H1 (cell line): ENCODE measurements at regions not wholly inside any gene's neighbourhood (a gene's known extent, or its start where the extent isn't known, plus 50 kb on each side); places are given as distances from the start of the nearest gene placed in this dataset.
A peak's percentile ranks its signal among the peaks of the same experiment; 100 is the strongest.

Experiments
- CTCF ChIA-PET: fragments of 300-600 bp; sonication (Branson Sonifier 250); formaldehyde crosslinking; loops from one replicate; lab custom pipeline; 2021; ENCODE audit not compliant: partially characterized antibody; lab: Charles Lee
- POLR2A ChIA-PET: fragments of 300-600 bp; sonication (Branson Sonifier 250); formaldehyde crosslinking; loops from one replicate; lab custom pipeline; 2021; ENCODE audit warnings: inconsistent platforms; ENCODE audit not compliant: partially characterized antibody; lab: Charles Lee
- DNase-seq, 2 experiments: peaks; one replicate each; pipeline versions ENCODE4 v3.0.0 to v3.0.0-alpha.2; 2010 to 2022; ENCODE audit warnings: low spot score in 2 of 2, low read depth in 1 of 2, mixed read lengths in 1 of 2
- FAIRE-seq: peaks from 2 replicates; lab custom pipeline; 2011; peaks lifted over from hg19 to GRCh38; lab: Jason Lieb, UNC
- H2AFZ ChIP-seq: 2 replicates; pipeline ENCODE4 v1.8.1; 2012; ENCODE audit warnings: low read length, inconsistent platforms
- H2AK5ac ChIP-seq: 2 replicates; pipeline ENCODE4 v1.6.1; 2013; ENCODE audit warnings: low read depth, low read length
- H2BK120ac ChIP-seq: replicated peaks from 2 replicates; pipeline ENCODE3; 2013; ENCODE audit warnings: low read depth, low read length, inconsistent platforms
- H2BK12ac ChIP-seq: 2 replicates; pipeline ENCODE4 v1.6.1; 2013; ENCODE audit warnings: low read depth, low read length
- H2BK15ac ChIP-seq: 2 replicates; pipeline ENCODE4 v1.6.1; 2013; ENCODE audit warnings: low read length
- H2BK20ac ChIP-seq: 2 replicates; pipeline ENCODE4 v1.6.1; 2013; ENCODE audit warnings: low read length
- H2BK5ac ChIP-seq: 2 replicates; pipeline ENCODE4 v1.6.1; 2013; ENCODE audit warnings: low read depth, low read length
- H3K14ac ChIP-seq: 2 replicates; pipeline ENCODE4 v1.6.1; 2013; ENCODE audit warnings: inconsistent platforms; ENCODE audit not compliant: insufficient read length
- H3K18ac ChIP-seq: 2 replicates; pipeline ENCODE4 v1.6.1; 2013; ENCODE audit warnings: low read length; ENCODE audit errors: extremely low read depth
- H3K23ac ChIP-seq: 2 replicates; pipeline ENCODE4 v1.6.1; 2013; ENCODE audit warnings: inconsistent platforms; ENCODE audit not compliant: insufficient read length
- H3K23me2 ChIP-seq: 2 replicates; pipeline ENCODE4 v1.6.1; 2013; ENCODE audit warnings: low read depth, low read length
- H3K27ac ChIP-seq: 2 replicates; pipeline ENCODE4 v1.6.1; 2011; ENCODE audit warnings: low read depth, low read length, inconsistent platforms
- H3K27me3 ChIP-seq, 4 experiments: replicated peaks in 1 of 4; 1 replicate in 1 of 4; 2 replicates in 3 of 4; pipeline versions ENCODE4 v1.6.1 to v1.8.1; 2011 to 2013; ENCODE audit warnings: low read length in 3 of 4, mild to moderate bottlenecking in 3 of 4, inconsistent platforms in 2 of 4, mixed read lengths in 2 of 4, moderate library complexity in 1 of 4; ENCODE audit not compliant: control insufficient read depth in 3 of 4, insufficient read depth in 3 of 4; ENCODE audit errors: extremely low read depth in 1 of 4
- H3K36me3 ChIP-seq, 4 experiments: 2 replicates each; pipeline versions ENCODE4 v1.6.1 to v1.8.1; 2011 to 2013; ENCODE audit warnings: mild to moderate bottlenecking in 4 of 4, low read length in 3 of 4, moderate library complexity in 2 of 4, control low read depth in 1 of 4, inconsistent platforms in 1 of 4; ENCODE audit not compliant: insufficient read depth in 4 of 4, control insufficient read depth in 2 of 4
- H3K4ac ChIP-seq: replicated peaks from 2 replicates; pipeline ENCODE3; 2013; ENCODE audit warnings: low read length, low read depth, mixed read lengths, inconsistent platforms; ENCODE audit not compliant: insufficient read length
- H3K4me1 ChIP-seq, 4 experiments: replicated peaks in 1 of 4; 1 replicate in 1 of 4; 2 replicates in 3 of 4; pipeline versions ENCODE4 v1.6.1 to v1.8.1; 2011 to 2013; ENCODE audit warnings: low read length in 3 of 4, inconsistent platforms in 2 of 4, mixed read lengths in 1 of 4; ENCODE audit not compliant: insufficient read depth in 4 of 4, control insufficient read depth in 3 of 4
- H3K4me2 ChIP-seq, 2 experiments: 2 replicates each; pipeline versions ENCODE4 v1.6.1 to v1.8.1; 2011 to 2013; ENCODE audit warnings: low read depth in 2 of 2, low read length in 2 of 2, control low read depth in 1 of 2, inconsistent platforms in 1 of 2, mild to moderate bottlenecking in 1 of 2; ENCODE audit not compliant: insufficient read depth in 1 of 2
- H3K4me3 ChIP-seq, 4 experiments: fragments of 200-600, 300-600 bp in 1 of 4; sonication (generic), shearing (Covaris generic), sonication (Bioruptor Twin) in 1 of 4; 2 replicates each; pipeline versions ENCODE4 v1.5.1 to v1.8.1; 2011 to 2016; ENCODE audit warnings: low read length in 4 of 4, low read depth in 3 of 4, control low read depth in 2 of 4, inconsistent platforms in 2 of 4, mild to moderate bottlenecking in 2 of 4, mixed read lengths in 1 of 4, moderate library complexity in 1 of 4; ENCODE audit not compliant: insufficient read depth in 2 of 4; ENCODE audit errors: extremely low read depth in 1 of 4
- H3K56ac ChIP-seq: replicated peaks from 2 replicates; pipeline ENCODE3; 2013; ENCODE audit warnings: low read depth, mild to moderate bottlenecking, mixed read lengths, low read length, inconsistent platforms; ENCODE audit not compliant: insufficient read length
- H3K79me1 ChIP-seq: 2 replicates; pipeline ENCODE4 v1.6.1; 2013; ENCODE audit warnings: low read depth, low read length, control low read depth
- H3K79me2 ChIP-seq, 2 experiments: 2 replicates each; pipeline versions ENCODE4 v1.6.1 to v1.8.1; 2012 to 2013; ENCODE audit warnings: low read length in 2 of 2, mild to moderate bottlenecking in 2 of 2, inconsistent platforms in 1 of 2; ENCODE audit not compliant: insufficient read depth in 2 of 2, control insufficient read depth in 1 of 2
- H3K9ac ChIP-seq, 4 experiments: replicated peaks in 1 of 4; 1 replicate in 1 of 4; 2 replicates in 3 of 4; pipeline versions ENCODE4 v1.6.1 to v1.8.1; 2011 to 2013; ENCODE audit warnings: low read depth in 3 of 4, low read length in 3 of 4, control low read depth in 2 of 4, mild to moderate bottlenecking in 2 of 4, moderate library complexity in 2 of 4, inconsistent platforms in 1 of 4; ENCODE audit errors: extremely low read depth in 1 of 4
- H3K9me3 ChIP-seq, 2 experiments: 2 replicates each; pipeline versions ENCODE4 v1.6.1 to v1.8.1; 2012 to 2013; ENCODE audit warnings: mild to moderate bottlenecking in 2 of 2, moderate library complexity in 2 of 2, control low read depth in 1 of 2, inconsistent platforms in 1 of 2, low read depth in 1 of 2, low read length in 1 of 2, mixed read lengths in 1 of 2; ENCODE audit not compliant: insufficient read depth in 2 of 2
- H4K20me1 ChIP-seq, 2 experiments: replicated peaks in 1 of 2; 2 replicates each; pipeline versions ENCODE3 to v1.8.1; 2011 to 2013; ENCODE audit warnings: inconsistent platforms in 2 of 2, low read length in 2 of 2, mild to moderate bottlenecking in 1 of 2; ENCODE audit not compliant: insufficient read depth in 2 of 2, control insufficient read depth in 1 of 2
- H4K5ac ChIP-seq: 2 replicates; pipeline ENCODE4 v1.6.1; 2013; ENCODE audit warnings: low read length, low read depth, mixed read lengths, inconsistent platforms; ENCODE audit not compliant: insufficient read length
- H4K8ac ChIP-seq: 2 replicates; pipeline ENCODE4 v1.8.0; 2013; ENCODE audit warnings: mild to moderate bottlenecking, moderate library complexity, low read length, inconsistent platforms; ENCODE audit not compliant: insufficient read depth; ENCODE audit errors: extremely low read depth
- H4K91ac ChIP-seq: replicated peaks from 2 replicates; pipeline ENCODE3; 2013; ENCODE audit warnings: low read length, mixed read lengths, inconsistent platforms; ENCODE audit not compliant: insufficient read length
- BRCA1 ChIP-seq: IDR thresholded peaks from 2 replicates; pipeline ENCODE4 v1.6.1; 2012; ENCODE audit warnings: low read depth, low read length, improper control_type of control experiment
- CEBPB ChIP-seq: IDR thresholded peaks from 2 replicates; pipeline ENCODE4 v1.6.1; 2012; ENCODE audit warnings: low read depth, low read length
- CTBP2 ChIP-seq: IDR thresholded peaks from 2 replicates; pipeline ENCODE4 v1.7.0; 2011; ENCODE audit warnings: borderline replicate concordance, mild to moderate bottlenecking, moderate library complexity, mixed read lengths, low read length; ENCODE audit not compliant: insufficient read depth, insufficient read length
- EZH2 ChIP-seq: fragments of 200-600 bp; sonication (generic); IDR thresholded peaks from 2 replicates; pipeline ENCODE4 v1.7.1; 2012; ENCODE audit warnings: low read depth, mild to moderate bottlenecking, moderate library complexity, low read length, inconsistent platforms; ENCODE audit not compliant: severe bottlenecking
- JUN ChIP-seq: IDR thresholded peaks from 2 replicates; pipeline ENCODE4 v1.6.1; 2011; ENCODE audit warnings: low read depth, mild to moderate bottlenecking, improper control_type of control experiment, low read length
- PHF8 ChIP-seq: fragments of 200-600 bp; sonication (generic); conservative IDR thresholded peaks from 2 replicates; pipeline ENCODE4 v1.7.1; 2012; ENCODE audit warnings: low read depth, mild to moderate bottlenecking, inconsistent platforms, low read length, moderate library complexity
- POU5F1 ChIP-seq: IDR thresholded peaks from 2 replicates; pipeline ENCODE4 v1.6.1; 2011; ENCODE audit warnings: low read depth, mild to moderate bottlenecking, low read length, moderate library complexity
- RAD21 ChIP-seq, 2 experiments: IDR thresholded peaks in 1 of 2; conservative IDR thresholded peaks in 1 of 2; 2 replicates each; pipeline ENCODE4 v1.6.1; 2011; ENCODE audit warnings: low read depth in 2 of 2, low read length in 2 of 2, improper control_type of control experiment in 1 of 2, inconsistent platforms in 1 of 2, mild to moderate bottlenecking in 1 of 2, moderate library complexity in 1 of 2
- RFX5 ChIP-seq: IDR thresholded peaks from 2 replicates; pipeline ENCODE4 v1.6.1; 2011; ENCODE audit warnings: low read depth, low read length, improper control_type of control experiment, borderline replicate concordance
- SAP30 ChIP-seq: fragments of 300-600 bp; sonication (generic); IDR thresholded peaks from 2 replicates; pipeline ENCODE4 v1.7.1; 2012; ENCODE audit warnings: low read length, moderate library complexity, mild to moderate bottlenecking, inconsistent platforms; ENCODE audit not compliant: insufficient read depth, insufficient replicate concordance
- SP1 ChIP-seq: IDR thresholded peaks from 2 replicates; pipeline ENCODE4 v1.6.1; 2011; ENCODE audit warnings: low read depth, low read length
- SRF ChIP-seq: IDR thresholded peaks from 2 replicates; pipeline ENCODE4 v1.6.1; 2011; ENCODE audit warnings: mild to moderate bottlenecking, low read depth, low read length, moderate library complexity
- SUZ12 ChIP-seq: fragments of 200-600 bp; sonication (generic); IDR thresholded peaks from 2 replicates; pipeline ENCODE4 v1.6.1; 2012; ENCODE audit warnings: mild to moderate bottlenecking, inconsistent platforms, low read length, moderate library complexity, mixed read lengths
- YY1 ChIP-seq: IDR thresholded peaks from 2 replicates; pipeline ENCODE4 v1.6.1; 2011; ENCODE audit warnings: low read depth, mild to moderate bottlenecking, low read length
- WGBS, 2 experiments: shearing (Covaris generic) in 1 of 2; methylation state at CpG; one replicate each; pipeline versions ENCODE4 v1.1.6 to v1.1.7; 2013 to 2015; ENCODE audit warnings: low lambda C conversion rate in 2 of 2, mixed read lengths in 2 of 2, inconsistent platforms in 1 of 2, low coverage in 1 of 2, missing lambda C conversion rate in 1 of 2; ENCODE audit not compliant: insufficient replicate concordance in 2 of 2, insufficient coverage in 1 of 2, insufficient read length in 1 of 2; ENCODE audit errors: extremely low coverage in 1 of 2, missing lambda C conversion rate in 1 of 2; 5-methylcytosine and 5-hydroxymethylcytosine counted together

DNA sequence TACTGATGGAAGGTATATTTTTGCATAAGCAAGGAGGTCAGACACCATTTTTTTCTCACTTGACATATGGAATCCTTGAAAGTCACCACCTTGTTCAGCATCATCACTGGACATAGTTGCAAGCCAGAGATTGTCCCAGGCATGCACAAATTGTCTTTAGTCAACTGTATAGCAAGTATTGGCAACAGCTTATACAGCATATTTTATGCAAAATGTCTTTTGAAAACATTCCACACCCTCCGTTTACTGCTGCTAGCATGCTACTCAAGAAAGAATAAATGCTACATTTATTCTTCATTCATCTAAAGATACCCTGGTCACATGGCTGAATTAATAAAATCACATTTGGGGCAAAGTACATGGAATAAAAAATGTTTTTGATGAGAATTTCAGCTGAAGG is 168.5 kb upstream of the DCBLD2 start:
- no peaks in the 10 kb centered on the region for H3K79me2 ChIP-seq
- 0 out of 7 replicates have a peak overlapping the region, but pooled peaks of 1 of the 4 experiments have one; percentile 11 for H3K9ac ChIP-seq
- H4K20me1 ChIP-seq: no peaks in the 10 kb centered on the region
- TF ChIP-seq PHF8 (no peak), SAP30 (no peak), EZH2 (no peak), SP1 (no peak), CEBPB (no peak), YY1 (no peak), SRF (no peak), BRCA1 (no peak), RFX5 (no peak), CTBP2 (no peak), JUN (no peak), POU5F1 (no peak), RAD21 (IDR thresholded peaks at IDR 0.05 in 1 of 2, conservative IDR thresholded peaks at IDR 0.05 in 1 of 2; ENCODE audit: low read depth in 2 of 2, low read length in 2 of 2) (no peak), SUZ12 (no peak)

More for the DNA sequence above, 168.5 kb upstream of the DCBLD2 start:
- Histone ChIP-seq H3K27me3 (no peaks in the 10 kb centered on the region), H2BK15ac (no peak overlapping the region), H2AK5ac (no peak overlapping the region), H2BK5ac (no peak overlapping the region), H2AFZ (no peak overlapping the region), H3K27ac (no peak overlapping the region), H3K4me2 (no peak overlapping the region), H3K4ac (no peak overlapping the region), H3K79me1 (no peaks in the 10 kb centered on the region), H3K4me3 (no peak overlapping the region), H3K4me1 (no peaks in the 10 kb centered on the region), H4K8ac (no peak overlapping the region), H2BK120ac (no peak overlapping the region), H3K18ac (no peak overlapping the region), H3K14ac (no peak overlapping the region), H3K36me3 (no peaks in the 10 kb centered on the region), H3K23ac (no peak overlapping the region), H4K5ac (no peak overlapping the region), H2BK12ac (no peak overlapping the region), H2BK20ac (no peak overlapping the region), H3K9me3 (peaks cover 4 to 8% of the 10 kb centered on the region in 2 experiments; a peak in 1 of 4 replicates), H3K23me2 (no peaks in the 10 kb centered on the region), H4K91ac (no peak overlapping the region), H3K56ac (no peak overlapping the region)
- 90% methylated on average over 1 of the region's 1 CpG; no CpG with 5 or more reads in 1 of the 2 experiments for WGBS, 2 experiments
- POLR2A ChIA-PET: no interaction called here
- CTCF ChIA-PET: no interaction called here
- FAIRE-seq (no peak), DNase-seq (no peak)
